ENCODE measurements at regions not wholly inside any gene's neighbourhood (a gene's known extent, or its start where the extent isn't known, plus 50 kb on each side); places are given as distances from the start of the nearest gene placed in this dataset.
A peak's percentile ranks its signal among the peaks of the same experiment; 100 is the strongest.

DNA sequence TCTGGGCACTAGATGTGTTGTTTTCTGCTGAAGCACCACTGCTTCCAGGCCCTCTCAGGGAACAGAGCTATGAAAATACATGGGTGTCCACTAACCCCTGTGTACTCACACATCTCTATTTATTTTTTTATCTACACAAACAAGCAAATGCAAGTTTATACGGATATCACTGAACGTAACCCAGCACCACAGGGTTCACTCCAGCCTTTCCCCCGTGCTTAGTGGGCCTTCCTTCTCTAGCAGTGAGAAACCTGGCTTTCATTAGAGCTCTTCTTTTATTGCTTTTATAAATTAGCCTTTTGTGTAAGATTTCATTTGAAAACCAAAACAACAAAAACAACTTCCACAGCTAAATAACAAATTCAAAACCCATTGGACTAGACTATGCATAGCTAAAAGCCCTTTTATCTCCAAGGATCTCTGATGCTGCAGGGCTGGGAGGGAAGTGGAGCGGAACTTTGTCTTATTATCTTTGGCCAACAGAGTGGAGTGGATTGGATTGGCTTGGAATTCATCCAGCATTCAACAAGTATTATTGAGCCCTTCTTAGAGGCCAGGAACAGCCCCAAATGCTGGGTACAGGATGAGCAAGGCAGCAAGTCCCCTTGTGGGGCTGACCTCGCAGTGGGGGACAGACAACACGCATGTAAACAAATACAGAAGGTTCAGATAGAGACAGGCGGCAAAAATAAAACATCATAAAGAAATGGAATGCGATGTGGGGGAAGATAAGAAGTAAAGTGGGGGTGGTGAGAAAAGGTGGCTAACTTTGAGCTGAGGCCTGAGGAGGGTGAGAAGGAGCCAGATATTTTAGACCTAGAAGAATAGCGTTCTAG lies 371.8 kb upstream of the POU3F1 start:
- DNase-seq (ENCODE audit: low spot score): peak; percentile 8

DNA sequence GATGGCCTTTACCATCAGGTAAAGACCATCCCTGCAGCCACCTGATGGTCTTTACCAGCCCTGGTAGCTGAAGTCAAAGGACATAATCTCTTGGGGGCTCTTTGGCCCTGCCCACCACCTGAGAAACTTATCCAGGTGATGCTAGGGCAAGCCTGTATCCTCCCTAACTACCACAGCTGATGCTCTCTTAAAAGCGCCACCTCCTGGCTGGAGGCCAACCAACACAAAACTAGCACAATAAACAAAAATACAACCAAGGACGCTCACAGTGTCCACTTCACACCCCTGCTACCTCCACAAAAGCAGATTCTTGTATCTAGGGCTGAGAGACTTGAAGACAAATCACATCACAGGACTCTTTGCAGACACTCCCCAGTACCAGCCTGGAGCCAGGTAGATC lies 357.1 kb upstream of the POU3F1 start:
- DNase-seq (ENCODE audit: low spot score): no peak

DNA sequence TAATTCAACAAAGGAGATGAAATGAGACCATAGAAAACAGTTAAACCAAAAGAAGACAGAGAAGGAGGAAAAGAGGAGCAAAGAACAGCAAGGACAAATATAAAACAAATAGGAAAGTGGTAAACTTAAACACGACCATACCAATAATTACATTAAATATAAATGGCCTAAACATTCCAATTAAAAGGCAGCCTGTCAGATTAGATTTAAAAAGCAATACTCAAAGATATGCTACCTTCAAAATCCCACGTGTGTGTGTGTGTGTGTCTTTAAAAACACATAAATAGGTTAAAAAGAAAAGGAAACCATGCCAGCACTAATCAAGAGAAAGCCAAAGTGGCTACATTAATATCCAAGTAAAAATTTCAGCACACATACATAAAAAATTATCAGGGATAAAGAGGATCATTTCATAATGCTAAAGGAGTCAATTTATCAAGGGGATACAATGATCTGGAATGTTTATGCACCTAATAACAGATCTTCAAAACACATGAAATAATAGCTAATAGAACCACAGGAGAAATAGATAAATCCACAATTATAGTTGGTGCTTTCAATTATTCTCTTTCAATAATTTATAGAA lies 355.7 kb upstream of the POU3F1 start:
- no peak for DNase-seq (ENCODE audit: low spot score)

DNA sequence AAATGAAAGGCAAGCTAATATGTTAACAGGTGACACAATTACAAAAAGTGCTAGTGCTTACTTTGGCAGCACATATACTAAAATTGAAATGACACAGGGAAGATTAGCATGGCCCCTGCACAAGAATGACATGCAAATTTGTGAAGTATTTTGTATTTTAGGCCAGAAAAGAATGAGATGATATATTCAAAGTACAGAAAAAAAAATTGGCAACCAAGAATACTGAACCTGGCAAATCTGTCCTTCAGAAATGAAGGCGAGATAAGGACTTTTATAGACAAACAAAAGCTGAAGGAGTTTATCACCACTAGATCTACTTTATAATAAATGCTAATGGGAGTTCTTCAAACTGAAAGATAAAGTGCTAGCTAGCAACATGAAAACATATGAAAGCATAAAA lies 350.0 kb upstream of the POU3F1 start:
- no peak for DNase-seq (ENCODE audit: low spot score)

DNA sequence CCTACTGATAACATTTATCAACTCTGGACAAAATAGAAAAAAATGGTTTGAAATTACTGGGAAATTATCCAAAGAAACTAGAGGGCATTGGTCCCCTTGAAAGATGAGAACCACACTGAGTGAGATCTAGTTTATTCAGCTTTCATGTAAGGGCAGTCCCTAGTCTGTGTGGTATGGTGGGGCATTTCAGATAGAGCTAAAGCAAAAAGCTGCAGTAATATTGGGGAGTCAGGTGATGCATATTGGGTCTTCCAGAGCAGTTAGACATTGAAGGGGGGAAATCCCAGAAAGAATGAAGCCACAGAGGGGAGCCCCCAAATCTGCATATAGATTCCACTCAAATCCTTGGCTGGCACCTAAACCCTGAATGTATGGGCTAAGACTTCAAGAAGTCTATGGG lies 347.7 kb upstream of the POU3F1 start:
- DNase-seq (ENCODE audit: low spot score): no peak

DNA sequence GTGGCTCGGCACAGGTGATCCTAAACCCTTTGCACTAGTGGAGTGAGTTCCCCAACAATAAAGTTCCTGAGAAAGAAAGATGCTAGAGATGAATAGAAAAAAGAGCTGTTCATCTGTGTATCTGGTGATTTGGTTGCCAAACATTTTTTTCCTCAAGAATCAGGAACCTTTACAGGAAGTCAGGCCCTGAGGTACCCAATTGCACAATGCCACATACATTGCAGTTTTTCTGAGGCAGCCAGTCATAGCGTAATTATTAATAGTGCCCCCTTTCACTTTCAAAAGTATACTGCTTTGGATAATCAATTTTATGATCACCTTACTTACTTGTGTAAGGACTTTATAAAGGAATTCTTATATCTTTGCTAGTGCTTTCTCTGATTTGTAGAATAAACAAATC lies 346.3 kb upstream of the POU3F1 start:
- no peak for DNase-seq (ENCODE audit: low spot score)

DNA sequence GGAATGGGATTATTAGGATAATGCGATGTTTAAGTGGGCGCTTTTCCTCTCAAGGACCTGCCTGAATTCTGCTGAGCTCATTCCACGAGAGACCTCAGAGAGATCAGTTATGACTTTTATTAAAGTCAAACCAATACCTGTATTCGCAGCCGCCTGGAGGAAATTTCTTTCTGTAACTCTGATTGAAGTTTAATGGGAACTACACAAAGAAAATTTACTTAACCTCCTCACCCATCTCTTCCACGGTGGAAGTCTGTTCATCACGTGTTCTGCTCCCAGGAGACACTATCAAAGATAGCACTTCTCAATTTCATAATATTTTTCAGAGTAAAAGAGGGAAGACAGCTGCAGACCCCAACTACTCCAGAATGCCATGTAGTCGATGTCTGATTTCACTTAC lies 334.7 kb upstream of the POU3F1 start:
- no peak for DNase-seq (ENCODE audit: low spot score)

DNA sequence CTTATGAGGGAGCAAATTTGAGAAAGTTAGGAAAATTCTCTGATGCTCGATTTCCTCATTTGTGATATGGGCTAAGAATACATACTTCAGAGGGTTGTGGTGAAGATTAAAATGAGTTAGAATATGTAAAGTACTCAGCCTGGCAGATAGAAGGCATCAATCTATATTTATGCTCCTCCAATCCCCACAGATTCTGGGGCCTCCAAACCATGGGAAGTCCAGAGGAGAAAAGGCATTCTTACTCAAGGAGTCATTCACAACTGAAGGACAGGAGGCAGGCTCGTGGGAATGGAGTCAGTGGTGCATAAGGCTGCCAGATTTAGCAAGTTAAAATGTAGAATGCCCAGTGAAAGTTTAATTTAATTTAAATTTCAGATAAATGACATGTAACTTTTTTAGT lies 330.0 kb upstream of the POU3F1 start:
- no peak for DNase-seq (ENCODE audit: low spot score)

DNA sequence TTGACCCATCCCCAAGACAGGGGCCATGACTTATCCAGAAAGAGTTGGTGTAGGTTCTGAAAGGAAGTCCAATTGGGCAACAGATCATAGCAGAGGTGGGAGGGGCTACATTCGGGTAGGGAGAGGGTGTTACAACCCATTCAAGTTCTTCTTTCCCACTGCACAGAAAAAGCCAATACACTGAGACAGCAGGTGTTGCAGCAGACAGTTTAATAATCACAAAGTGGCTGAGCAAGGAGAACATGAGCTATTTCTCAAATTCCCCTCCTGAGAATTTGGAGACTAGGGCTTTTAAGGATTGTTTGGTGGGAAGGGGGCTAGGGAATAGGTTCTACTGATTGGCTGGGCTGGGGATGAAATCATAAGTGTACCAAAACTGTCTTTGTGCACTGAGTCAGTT lies 328.4 kb upstream of the POU3F1 start:
- no peak for DNase-seq (ENCODE audit: low spot score)

DNA sequence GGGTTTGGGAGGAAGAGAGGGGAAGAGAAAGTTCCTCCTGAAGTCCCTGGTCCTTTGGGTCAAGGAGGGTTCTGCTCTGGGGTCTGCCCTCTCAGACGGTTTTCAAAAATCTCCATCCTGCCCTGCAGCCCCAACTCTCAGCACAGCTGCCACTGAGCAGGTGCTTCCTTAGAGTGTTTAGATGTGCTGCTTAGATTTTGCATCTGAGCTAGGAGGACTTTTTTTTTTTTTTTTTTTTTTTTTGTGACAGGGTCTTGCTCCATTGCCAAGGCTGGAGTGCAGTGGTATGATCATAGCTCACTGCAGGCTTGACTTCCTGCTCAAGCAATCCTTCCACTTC lies 324.9 kb upstream of the POU3F1 start:
- DNase-seq (ENCODE audit: low spot score): no peak

DNA sequence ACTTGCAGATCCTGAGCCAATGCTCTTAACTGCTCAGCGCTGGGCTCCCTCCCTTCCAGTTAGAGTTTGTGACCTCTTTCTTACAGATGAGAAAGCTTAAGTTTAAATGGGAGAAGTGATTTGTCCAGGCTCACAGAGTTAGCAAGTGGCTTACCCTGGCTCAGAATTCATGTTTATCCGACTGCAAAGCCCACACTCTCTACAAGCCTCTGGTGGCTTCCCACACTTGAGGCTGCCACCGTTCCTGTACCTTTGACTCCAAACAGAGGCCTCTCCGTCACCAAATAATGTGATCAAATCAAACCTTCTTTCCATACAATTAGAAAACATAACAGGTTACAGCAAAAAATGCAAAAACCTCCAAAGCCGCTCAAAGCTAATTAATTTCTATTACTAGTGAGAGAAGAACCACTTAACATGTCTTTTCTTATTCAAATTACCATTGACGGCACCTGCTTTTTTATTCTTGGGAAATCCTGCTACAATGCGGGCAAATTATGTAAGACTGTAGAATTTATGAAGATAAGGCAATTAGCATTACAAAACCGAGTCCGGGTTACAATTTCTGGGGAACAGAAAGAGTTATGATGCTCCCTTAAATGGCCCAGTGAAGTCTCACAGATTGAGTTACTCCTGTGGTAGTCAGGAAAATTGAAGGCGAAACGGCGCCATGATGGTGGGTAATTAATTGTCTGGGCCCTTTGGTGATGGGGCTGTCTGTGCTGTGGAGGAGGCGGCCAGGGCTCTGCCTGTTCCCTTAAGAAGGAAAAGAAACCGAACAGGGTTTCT lies 324.3 kb upstream of the POU3F1 start:
- DNase-seq (ENCODE audit: low spot score): no peak

DNA sequence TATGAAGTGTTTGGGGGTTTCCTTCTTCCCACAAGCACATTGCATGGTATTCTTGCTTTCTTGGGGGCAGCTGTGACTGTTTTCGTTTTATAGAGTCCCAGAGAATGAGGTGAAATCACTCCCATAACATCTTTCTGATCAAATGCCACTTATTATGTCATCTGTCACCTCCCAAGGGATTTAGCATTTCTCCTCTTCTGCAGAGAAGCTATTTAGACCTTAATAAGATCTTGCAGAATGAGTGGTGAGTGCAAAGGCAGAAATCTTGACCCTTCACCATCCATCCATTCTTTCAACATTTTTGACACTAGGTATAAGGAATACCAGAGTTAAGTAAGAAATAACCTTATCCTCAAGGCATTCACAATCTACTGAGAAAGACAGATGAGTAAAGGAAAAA lies 318.6 kb upstream of the POU3F1 start:
- no peak for DNase-seq (ENCODE audit: low spot score)

DNA sequence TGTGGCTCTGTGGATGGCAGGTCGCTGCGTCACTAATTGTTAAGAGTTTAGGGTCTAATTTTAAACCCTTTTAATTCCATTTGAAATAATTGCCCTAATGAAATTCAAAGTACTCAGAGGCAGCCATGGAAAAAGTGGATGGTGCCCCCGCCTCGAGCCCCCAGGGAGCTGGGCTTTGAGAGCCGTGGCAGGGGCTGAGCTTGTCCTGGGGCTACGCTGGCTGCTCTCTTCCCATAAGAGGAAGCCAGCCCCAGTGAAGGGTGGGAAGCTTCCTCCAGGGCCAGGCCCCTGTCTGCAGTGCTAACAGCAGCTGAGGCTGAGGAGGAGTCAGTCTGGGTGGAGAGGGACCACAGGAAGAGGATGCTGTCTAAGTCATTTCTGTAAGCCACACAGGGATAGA lies 315.0 kb upstream of the POU3F1 start:
- no peak for DNase-seq (ENCODE audit: low spot score)

DNA sequence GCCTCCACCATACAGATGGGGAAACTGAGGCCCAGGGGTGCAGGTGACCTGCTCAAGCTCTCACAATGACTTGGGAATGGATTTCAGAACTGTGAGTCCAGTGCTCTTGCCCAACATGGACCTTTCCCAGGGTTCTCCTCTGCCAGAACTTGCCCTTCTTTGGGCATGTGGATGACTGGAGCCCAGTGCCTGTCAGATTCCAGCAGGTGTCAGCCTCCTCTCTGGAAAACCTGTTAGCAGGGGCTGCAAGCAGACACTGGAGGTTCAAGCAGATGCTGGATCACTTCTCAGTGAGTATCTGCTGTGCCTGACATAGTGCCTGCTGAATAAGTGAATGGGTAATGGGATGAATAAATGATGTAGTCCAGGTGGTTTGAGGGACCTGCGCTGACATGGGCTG lies 314.2 kb upstream of the POU3F1 start:
- no peak for DNase-seq (ENCODE audit: low spot score)

DNA sequence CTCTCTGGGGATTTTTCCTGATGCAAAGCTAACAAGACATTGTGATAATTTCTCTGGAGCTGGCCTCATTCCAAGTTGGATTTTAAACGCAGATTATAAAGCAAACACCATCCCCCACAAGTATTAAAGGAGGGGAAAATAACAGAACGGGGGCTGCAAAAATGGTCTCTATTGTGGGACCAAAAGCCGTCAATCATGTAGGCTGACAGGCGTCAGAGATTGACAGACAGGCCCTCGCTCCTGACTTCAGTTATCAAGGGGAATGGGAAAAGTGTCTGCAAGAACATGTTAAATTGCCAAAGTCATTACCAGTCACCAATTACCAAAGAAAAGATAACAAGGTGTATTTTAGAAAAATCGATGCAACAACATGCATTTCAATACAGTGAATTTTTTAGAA lies 307.4 kb upstream of the POU3F1 start:
- DNase-seq (ENCODE audit: low spot score): no peak

DNA sequence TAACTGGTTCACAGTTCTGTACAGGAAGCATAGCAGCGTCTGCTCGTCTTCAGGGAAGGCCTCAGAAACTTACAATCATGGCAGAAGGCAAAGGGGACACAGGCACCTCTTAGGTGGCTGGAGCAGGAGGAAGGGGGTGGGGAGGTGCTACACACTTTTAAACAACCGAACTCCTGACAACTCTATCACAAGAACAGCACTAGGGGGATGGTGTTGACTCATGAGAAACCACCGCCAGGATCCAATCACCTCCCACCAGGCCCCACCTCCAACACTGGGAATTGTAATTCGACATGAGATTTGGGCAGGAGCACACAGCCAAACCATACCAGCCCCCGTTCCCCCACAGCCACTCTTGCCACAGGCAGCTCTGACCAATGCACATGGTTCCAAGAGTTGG lies 306.3 kb upstream of the POU3F1 start:
- DNase-seq (ENCODE audit: low spot score): no peak

DNA sequence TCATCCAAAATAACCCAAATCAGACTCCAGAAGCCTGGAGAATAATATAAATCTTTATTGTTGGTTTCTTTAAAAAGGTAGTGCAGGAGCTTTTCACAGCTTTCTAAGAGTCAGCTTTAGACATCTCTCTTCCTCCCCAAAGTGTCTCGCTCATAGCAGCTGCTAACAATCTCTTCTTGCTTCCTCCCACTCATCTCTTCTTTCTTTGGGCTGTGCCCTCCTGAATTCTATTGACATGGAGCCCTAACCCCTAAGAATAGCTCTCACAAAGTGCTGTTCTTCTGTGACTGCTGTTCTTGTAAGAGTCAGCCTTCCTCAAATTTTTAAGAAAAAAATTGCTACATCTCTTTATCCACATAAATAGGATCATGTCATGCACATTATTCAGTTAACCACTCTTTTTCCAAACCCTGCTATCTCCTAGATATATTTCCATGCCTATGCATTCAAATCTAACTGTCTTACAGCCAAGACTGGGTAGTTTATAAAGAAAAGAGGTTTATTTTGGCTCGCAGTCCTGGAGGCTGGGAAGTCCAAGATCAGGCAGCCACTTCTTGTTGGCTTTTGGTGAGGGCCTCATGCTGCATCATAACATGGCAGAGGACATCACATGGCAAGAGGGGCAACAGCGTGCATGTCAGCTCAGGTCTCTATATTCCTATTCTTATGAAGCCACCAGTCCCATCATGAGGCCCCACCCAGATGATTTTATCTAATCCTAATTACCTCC lies 301.0 kb upstream of the POU3F1 start:
- no peak for DNase-seq (ENCODE audit: low spot score)

DNA sequence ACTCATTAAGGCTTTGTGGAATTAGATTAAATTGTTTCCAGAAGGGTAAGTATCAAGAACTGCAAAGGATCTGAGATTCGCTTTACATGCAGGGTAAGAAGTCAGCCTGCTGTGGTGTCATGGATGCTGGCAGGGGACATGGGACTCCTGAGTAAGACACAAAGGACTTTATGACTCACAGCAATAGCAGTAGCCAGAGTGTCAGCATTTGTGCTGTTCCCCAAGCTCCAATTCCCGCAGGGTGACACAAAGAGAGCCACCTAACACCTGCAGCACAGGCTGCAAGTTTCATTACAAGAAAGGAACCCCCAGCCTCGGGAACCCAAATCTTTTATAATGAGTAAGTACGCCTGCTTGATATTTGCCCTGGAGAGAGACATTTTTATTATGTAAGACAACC lies 298.1 kb upstream of the POU3F1 start:
- DNase-seq (ENCODE audit: low spot score): no peak

DNA sequence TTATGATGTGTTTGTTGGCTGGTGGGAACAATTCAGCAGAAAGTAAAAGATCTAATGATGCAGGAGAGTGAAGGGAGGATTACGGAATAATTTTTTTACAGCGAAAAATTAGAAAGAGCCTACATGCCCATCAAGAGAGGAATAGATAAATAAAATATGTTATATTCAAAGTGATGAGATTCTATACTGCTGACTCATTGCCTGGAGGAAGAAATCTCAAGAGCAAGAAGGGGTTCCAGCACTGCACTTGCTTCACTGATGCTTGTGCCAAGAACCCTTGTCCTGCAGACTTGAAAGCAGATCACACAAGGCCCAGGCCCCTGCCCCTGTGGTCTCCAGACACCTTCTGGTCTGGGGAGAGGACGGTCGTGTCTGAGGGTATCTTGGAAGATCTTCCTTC lies 295.1 kb upstream of the POU3F1 start:
- no peak for DNase-seq (ENCODE audit: low spot score)

DNA sequence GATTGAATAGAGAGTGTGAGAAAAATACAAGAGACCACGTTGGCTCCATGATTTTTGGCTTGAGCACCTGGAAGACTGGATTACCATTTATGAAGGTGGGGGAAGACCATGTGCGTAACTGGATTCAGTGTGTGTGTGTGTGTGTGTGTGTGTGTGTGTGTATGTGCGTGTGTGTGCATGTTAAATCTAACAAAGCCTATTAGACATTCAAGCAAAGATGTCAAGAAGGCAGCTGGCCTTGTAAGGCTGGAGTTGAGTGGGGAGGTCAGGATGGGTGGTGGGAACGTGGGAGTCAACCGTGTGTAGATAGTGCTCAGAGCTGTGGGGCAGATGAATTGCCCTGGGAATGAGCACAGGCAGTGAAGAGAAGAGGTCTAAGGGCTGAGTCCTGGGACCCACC lies 293.8 kb upstream of the POU3F1 start:
- DNase-seq (ENCODE audit: low spot score): no peak

DNA sequence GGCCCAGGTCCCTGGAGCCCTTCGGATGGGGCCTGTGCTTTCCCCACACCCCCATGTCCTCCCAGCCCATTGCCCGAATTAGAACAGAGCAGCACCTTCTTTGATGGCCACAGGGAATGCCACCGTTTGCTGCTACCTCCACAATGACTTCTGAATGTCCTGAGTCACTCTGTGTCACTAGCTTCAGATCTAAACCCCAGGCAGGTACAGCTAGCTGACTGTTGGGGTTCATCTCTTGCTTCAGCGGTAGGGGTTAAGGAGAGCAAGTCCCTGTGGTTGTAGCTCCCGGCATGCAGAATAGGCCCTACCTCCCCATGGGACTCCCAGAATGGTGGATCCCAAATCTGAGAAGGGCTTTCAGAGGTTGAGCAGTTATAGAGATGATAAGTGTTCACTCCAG lies 291.1 kb upstream of the POU3F1 start:
- no peak for DNase-seq (ENCODE audit: low spot score)

DNA sequence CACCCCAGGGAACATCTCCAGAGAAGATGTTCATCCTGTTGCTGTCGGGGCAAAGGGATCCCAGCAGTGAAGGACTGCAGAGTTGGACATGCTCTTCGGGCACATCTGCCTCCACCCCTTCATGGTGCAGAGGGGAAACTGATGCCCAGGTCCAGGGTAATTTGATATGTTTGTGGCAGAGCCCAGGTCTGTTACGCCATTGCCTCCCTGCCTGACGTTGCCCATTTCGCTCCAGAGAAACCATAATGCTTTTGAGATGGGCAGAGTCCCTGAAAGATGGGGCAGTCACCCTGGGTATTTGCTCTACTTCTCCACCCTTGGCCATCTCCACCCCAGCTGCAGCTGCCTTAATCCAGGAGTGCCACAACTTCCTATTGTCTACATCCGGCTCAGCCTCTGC lies 290.4 kb upstream of the POU3F1 start:
- no peak for DNase-seq (ENCODE audit: low spot score)

All from umbilical cord (tissue), 1 donor.